ENCODE measurements at regions not wholly inside any gene's neighbourhood (a gene's known extent, or its start where the extent isn't known, plus 50 kb on each side); places are given as distances from the start of the nearest gene placed in this dataset.

GRCh38 chr9:29311221-29311620, 1737.9 kb upstream of the C9orf72 start:
- Histone ChIP-seq H3K4me3 (replicated peaks in 1 of 3) (no peak overlapping the region), H3K9me3 (no peaks in the 10 kb centered on the region), H3K4me1 (no peaks in the 10 kb centered on the region), H3K27me3 (no peaks in the 10 kb centered on the region), H3K27ac (no peak overlapping the region), H3K36me3 (no peaks in the 10 kb centered on the region)
- intact Hi-C loops (cut with DNase I), result no loop called here
- no peak for TF ChIP-seq CTCF (IDR thresholded peaks at IDR 0.05)
- TF ChIP-seq POLR2A (IDR thresholded peaks at IDR 0.05), result no peak
- DNase-seq, result no peak
- WGBS, 2 donors, result 84% methylated on average over 3 of the region's 3 CpGs

DNA sequence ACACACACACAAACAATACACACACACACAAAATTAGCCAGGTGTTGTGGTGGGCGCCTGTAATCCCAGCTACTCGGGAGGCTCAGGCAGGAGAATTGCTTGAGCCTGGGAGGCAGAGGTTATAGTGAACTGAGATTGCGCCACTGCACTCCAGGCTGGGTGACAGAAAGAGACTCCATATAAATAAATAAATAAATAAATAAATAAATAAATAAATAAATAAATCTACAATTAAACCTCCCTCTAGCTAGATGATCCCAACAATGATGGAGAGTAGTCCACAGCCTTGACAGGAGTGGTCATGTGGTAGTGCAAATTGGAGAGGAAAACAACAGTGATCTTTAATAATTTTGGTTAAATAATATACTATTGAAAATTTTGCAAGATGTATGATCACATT, 1739.0 kb upstream of the C9orf72 start:
- no peak for DNase-seq
- H3K27ac ChIP-seq, result no peak overlapping the region
- H3K36me3 ChIP-seq, result no peaks in the 10 kb centered on the region
- no peak overlapping the region for H3K4me3 ChIP-seq (replicated peaks in 1 of 3)
- 92 to 94% methylated on average over 3 of the region's 3 CpGs for WGBS, 2 donors
- H3K4me1 ChIP-seq, result no peaks in the 10 kb centered on the region
- no peak for TF ChIP-seq POLR2A (IDR thresholded peaks at IDR 0.05)
- no peak for TF ChIP-seq CTCF (IDR thresholded peaks at IDR 0.05)
- H3K27me3 ChIP-seq, result no peaks in the 10 kb centered on the region
- intact Hi-C loops (cut with DNase I), result no loop called here
- H3K9me3 ChIP-seq, result no peaks in the 10 kb centered on the region

- TF ChIP-seq CTCF (IDR thresholded peaks at IDR 0.05) (no peak), POLR2A (IDR thresholded peaks at IDR 0.05) (no peak)
- Histone ChIP-seq H3K27me3 (no peaks in the 10 kb centered on the region), H3K4me3 (replicated peaks in 1 of 3) (no peak overlapping the region), H3K36me3 (no peaks in the 10 kb centered on the region), H3K27ac (no peak overlapping the region), H3K9me3 (no peaks in the 10 kb centered on the region), H3K4me1 (no peaks in the 10 kb centered on the region)
- intact Hi-C loops (cut with DNase I), result no loop called here
- no peak for DNase-seq
- WGBS, 2 donors, result 77 to 81% methylated on average over 3 of the region's 3 CpGs
These were observed 1746.6 kb upstream of the C9orf72 start for GRCh38 chr9:29319736-29320513.

DNA sequence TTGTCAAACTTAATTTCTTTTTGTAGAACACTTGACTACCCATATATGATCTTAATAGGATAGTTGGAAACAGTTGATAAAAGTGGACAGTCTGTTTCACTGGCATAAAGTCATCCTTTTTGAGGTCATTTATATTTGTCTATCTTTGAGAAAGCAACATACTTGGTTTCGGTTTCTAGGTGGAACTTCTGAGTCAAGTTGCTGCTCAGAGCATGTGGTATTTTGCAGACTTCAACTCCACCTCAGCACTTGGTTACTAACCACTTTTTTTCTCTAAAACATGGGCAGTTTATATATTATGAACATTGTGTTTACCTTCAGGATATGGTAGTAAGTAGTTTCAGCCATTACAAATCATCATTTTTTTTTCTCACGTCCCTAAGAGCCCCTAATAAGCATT, 1749.0 kb upstream of the C9orf72 start:
- Histone ChIP-seq H3K36me3 (no peaks in the 10 kb centered on the region), H3K4me1 (no peaks in the 10 kb centered on the region), H3K27ac (no peak overlapping the region), H3K9me3 (no peaks in the 10 kb centered on the region), H3K27me3 (no peaks in the 10 kb centered on the region), H3K4me3 (replicated peaks in 1 of 3) (no peak overlapping the region)
- intact Hi-C loops (cut with DNase I), result no loop called here
- no peak for DNase-seq
- WGBS, 2 donors, result 82 to 83% methylated on average over 2 of the region's 2 CpGs
- no peak for TF ChIP-seq POLR2A (IDR thresholded peaks at IDR 0.05)
- TF ChIP-seq CTCF (IDR thresholded peaks at IDR 0.05), result no peak

- H3K4me3 ChIP-seq (replicated peaks in 1 of 3), result no peak overlapping the region
- no peaks in the 10 kb centered on the region for H3K9me3 ChIP-seq
- DNase-seq, result no peak
- H3K4me1 ChIP-seq, result no peaks in the 10 kb centered on the region
- H3K27ac ChIP-seq, result no peak overlapping the region
- no peak for TF ChIP-seq CTCF (IDR thresholded peaks at IDR 0.05)
- no peak for TF ChIP-seq POLR2A (IDR thresholded peaks at IDR 0.05)
- H3K27me3 ChIP-seq, result no peaks in the 10 kb centered on the region
- intact Hi-C loops (cut with DNase I), result no loop called here
- no peaks in the 10 kb centered on the region for H3K36me3 ChIP-seq
These were observed 1752.6 kb upstream of the C9orf72 start for GRCh38 chr9:29325894-29326293.

All from thyroid gland (tissue), 4 donors.